WTC11 (cell line): ENCODE measurements at regions not wholly inside any gene's neighbourhood (a gene's known extent, or its start where the extent isn't known, plus 50 kb on each side); places are given as distances from the start of the nearest gene placed in this dataset.

Experiments used
- ATAC-seq: fragments of 200-7000 bp; cut with Tn5 transposase; 2 replicates; pipeline ENCODE4 v1.10.0; 2021; ENCODE audit warnings: mild to moderate bottlenecking, moderate library complexity
- CTCF ChIA-PET: fragments of 300-600 bp; sonication (Branson Sonifier 250); formaldehyde crosslinking; loops from one replicate; lab custom pipeline; 2021; ENCODE audit warnings: antibody characterized with exemption; lab: Charles Lee
- POLR2A ChIA-PET: fragments of 350-600 bp; sonication (Branson Sonifier 250); formaldehyde crosslinking; loops from one replicate; lab custom pipeline; 2021; ENCODE audit warnings: antibody characterized with exemption; lab: Charles Lee
- DNase-seq: peaks from one replicate; pipeline ENCODE4 v3.0.0; 2021; ENCODE audit warnings: low spot score
- H3K27ac Mint-ChIP-seq: 2 replicates; pipeline ENCODE4 v1.8.0; 2021; ENCODE audit warnings: mixed read lengths
- H3K27me3 Mint-ChIP-seq: 2 replicates; pipeline ENCODE4 v1.8.0; 2021; ENCODE audit warnings: low read depth, mild to moderate bottlenecking, moderate library complexity, mixed read lengths
- H3K36me3 Mint-ChIP-seq: 2 replicates; pipeline ENCODE4 v1.8.0; 2021; ENCODE audit warnings: mixed read lengths
- H3K4me1 Mint-ChIP-seq: 2 replicates; pipeline ENCODE4 v1.8.0; 2022; ENCODE audit warnings: mixed read lengths
- H3K4me3 Mint-ChIP-seq: 2 replicates; pipeline ENCODE4 v1.8.0; 2021; ENCODE audit warnings: mild to moderate bottlenecking, moderate library complexity, mixed read lengths
- H3K9me3 Mint-ChIP-seq: 2 replicates; pipeline ENCODE4 v1.8.0; 2021; ENCODE audit warnings: mixed read lengths
- ATF1 ChIP-seq: sonication (generic); formaldehyde crosslinking; IDR thresholded peaks from 2 replicates; pipeline ENCODE4 v1.8.1; 2023; ENCODE audit warnings: mild to moderate bottlenecking, moderate library complexity, missing genetic modification reagents
- ATF2 ChIP-seq: sonication (generic); formaldehyde crosslinking; IDR thresholded peaks from 2 replicates; pipeline ENCODE4 v1.8.1; 2022; ENCODE audit warnings: low read depth, missing genetic modification reagents, borderline replicate concordance
- CTCF ChIP-seq: fragments of 200-600 bp; IDR thresholded peaks from 2 replicates; pipeline ENCODE4 v1.8.0; 2022; ENCODE audit warnings: antibody characterized with exemption
- FOXJ3 ChIP-seq: sonication (generic); formaldehyde crosslinking; IDR thresholded peaks from 2 replicates; pipeline ENCODE4 v1.9.0; 2021; ENCODE audit warnings: missing genetic modification reagents, mild to moderate bottlenecking, borderline replicate concordance
- FOXK1 ChIP-seq: sonication (generic); formaldehyde crosslinking; IDR thresholded peaks from 2 replicates; pipeline ENCODE4 v1.8.0; 2022; ENCODE audit warnings: mild to moderate bottlenecking, moderate library complexity, missing genetic modification reagents
- HMGA2 ChIP-seq: fragments of 250-450 bp; sonication (Bioruptor Pico); IDR thresholded peaks from 2 replicates; pipeline ENCODE4 v1.4.0; 2021; ENCODE audit warnings: mild to moderate bottlenecking, moderate library complexity
- MXD4 ChIP-seq: fragments of 250-450 bp; sonication (Bioruptor Pico); IDR thresholded peaks from 2 replicates; pipeline ENCODE4 v1.8.0; 2021; ENCODE audit warnings: mild to moderate bottlenecking, moderate library complexity, borderline replicate concordance
- MYBL2 ChIP-seq: sonication (generic); formaldehyde crosslinking; IDR thresholded peaks from 2 replicates; pipeline ENCODE4 v1.8.1; 2023; ENCODE audit warnings: mild to moderate bottlenecking, moderate library complexity, missing genetic modification reagents
- NFE2L1 ChIP-seq: sonication (generic); formaldehyde crosslinking; IDR thresholded peaks from 2 replicates; pipeline ENCODE4 v1.8.1; 2023; ENCODE audit warnings: missing genetic modification reagents
- NFYB ChIP-seq: sonication (generic); formaldehyde crosslinking; conservative IDR thresholded peaks from 2 replicates; pipeline ENCODE4 v1.8.0; 2022; ENCODE audit warnings: low read depth, missing genetic modification reagents
- PRDM15 ChIP-seq: sonication (generic); formaldehyde crosslinking; IDR thresholded peaks from 2 replicates; pipeline ENCODE4 v1.8.0; 2022; ENCODE audit warnings: missing genetic modification reagents
- SP1 ChIP-seq: sonication (generic); formaldehyde crosslinking; conservative IDR thresholded peaks from 2 replicates; pipeline ENCODE4 v1.8.1; 2022; ENCODE audit warnings: missing genetic modification reagents
- ZNF219 ChIP-seq: sonication (generic); formaldehyde crosslinking; IDR thresholded peaks from 2 replicates; pipeline ENCODE4 v1.8.0; 2023; ENCODE audit warnings: missing genetic modification reagents, mild to moderate bottlenecking, borderline replicate concordance
- ZNF232 ChIP-seq: sonication (generic); formaldehyde crosslinking; IDR thresholded peaks from 2 replicates; pipeline ENCODE4 v1.8.0; 2022; ENCODE audit warnings: mild to moderate bottlenecking, missing genetic modification reagents
- ZNF512 ChIP-seq: sonication (generic); formaldehyde crosslinking; IDR thresholded peaks from 2 replicates; pipeline ENCODE4 v1.8.1; 2022; ENCODE audit warnings: missing genetic modification reagents, borderline replicate concordance
- TF ChIP-seq, protein P1 (sequence below): fragments of 250-450 bp; sonication (Bioruptor Pico); conservative IDR thresholded peaks from 2 replicates; pipeline ENCODE4 v1.9.0; 2021; ENCODE audit warnings: mild to moderate bottlenecking
- TF ChIP-seq, protein P2 (sequence below): sonication (generic); formaldehyde crosslinking; IDR thresholded peaks from 2 replicates; pipeline ENCODE4 v1.8.0; 2023; ENCODE audit warnings: mild to moderate bottlenecking, missing genetic modification reagents
- TF ChIP-seq, protein P3 (sequence below): sonication (generic); formaldehyde crosslinking; IDR thresholded peaks from 2 replicates; pipeline ENCODE4 v1.8.0; 2023; ENCODE audit warnings: missing genetic modification reagents, mild to moderate bottlenecking, borderline replicate concordance

GRCh38 chr7:38049679-38050078, 128.4 kb upstream of the STARD3NL start:
- DNase-seq (no peak), ATAC-seq (no peak)
- peaks cover 6% of the 10 kb centered on the region for H3K4me1 Mint-ChIP-seq
- no peak overlapping the region for H3K4me3 Mint-ChIP-seq
- CTCF ChIA-PET = interaction anchor here (1.5 kb wide), 1 partner anchor 21 kb away, joined by 4 read pairs; no protein-coding TSS in a partner anchor
- H3K9me3 Mint-ChIP-seq = peaks cover 36% of the 10 kb centered on the region
- H3K27ac Mint-ChIP-seq = no peak overlapping the region
- POLR2A ChIA-PET = no interaction called here
- peaks cover 23% of the 10 kb centered on the region for H3K36me3 Mint-ChIP-seq
- TF ChIP-seq ZNF219 = no peak
- TF ChIP-seq SP1 (CRISPR knock-in tag) = no peak
- TF ChIP-seq HMGA2 = no peak
- TF ChIP-seq ZNF512 (CRISPR knock-in tag) = no peak
- TF ChIP-seq PRDM15 = no peak
- TF ChIP-seq NFE2L1 (CRISPR knock-in tag) = no peak
- TF ChIP-seq FOXJ3 (CRISPR knock-in tag) = no peak
- TF ChIP-seq ATF2 = no peak
- TF ChIP-seq, protein P1, sequence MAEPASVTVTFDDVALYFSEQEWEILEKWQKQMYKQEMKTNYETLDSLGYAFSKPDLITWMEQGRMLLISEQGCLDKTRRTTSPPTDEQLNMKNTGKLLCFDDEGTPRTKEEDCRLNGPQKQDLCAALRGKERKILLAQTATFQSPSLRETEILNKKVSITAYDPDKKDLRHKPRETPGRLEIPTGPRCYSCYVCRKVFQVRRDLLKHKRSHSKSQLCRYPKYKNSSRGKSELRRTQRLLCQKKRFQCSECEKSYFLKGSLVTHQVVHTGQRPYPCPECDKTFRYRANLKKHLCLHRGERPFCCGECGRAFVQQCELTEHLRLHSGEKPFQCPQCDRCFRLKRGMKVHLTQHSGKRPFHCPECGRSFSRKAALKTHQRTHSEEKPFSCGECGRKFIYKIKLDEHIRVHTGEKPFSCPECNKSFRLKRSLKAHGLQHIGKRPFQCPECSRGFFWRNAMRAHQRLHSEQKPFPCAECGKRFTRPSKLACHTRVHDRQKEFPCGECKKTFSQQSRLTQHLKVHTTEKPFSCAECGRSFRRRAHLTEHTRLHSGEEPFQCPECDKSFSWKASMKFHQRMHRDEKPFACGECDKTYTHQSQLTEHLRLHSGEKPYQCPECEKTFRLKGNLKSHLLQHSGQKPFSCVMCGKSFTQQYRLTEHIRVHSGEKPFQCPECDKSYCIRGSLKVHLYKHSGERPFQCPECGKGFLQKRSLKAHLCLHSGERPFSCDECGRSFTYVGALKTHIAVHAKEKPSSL (CRISPR knock-in tag) = no peak
- TF ChIP-seq ATF1 (CRISPR knock-in tag) = no peak
- TF ChIP-seq NFYB (CRISPR knock-in tag) = no peak
- H3K27me3 Mint-ChIP-seq = no peaks in the 10 kb centered on the region

DNA sequence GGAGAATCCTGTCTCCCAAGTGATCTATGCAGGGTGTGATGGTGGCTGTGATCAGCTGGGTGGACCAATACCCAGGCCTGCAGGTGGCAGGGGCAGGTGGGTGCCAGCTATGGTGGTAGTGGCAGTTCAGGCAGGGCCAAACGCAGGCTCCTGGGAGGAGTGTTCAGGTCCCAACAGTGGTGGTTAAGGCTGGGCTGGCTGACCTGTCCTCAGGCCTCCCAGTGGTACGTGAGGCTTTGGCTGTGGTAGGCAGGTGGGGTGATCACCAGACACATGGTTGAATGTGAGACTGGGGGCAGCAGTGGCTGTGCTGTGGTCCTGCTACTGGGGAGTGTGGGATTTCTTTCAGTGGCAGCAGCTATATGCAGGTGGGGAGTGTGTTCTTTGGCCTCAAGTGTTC, 126.7 kb upstream of the STARD3NL start:
- ChIA-PET CTCF (no interaction called here), POLR2A (no interaction called here)
- TF ChIP-seq ZNF232 (CRISPR knock-in tag) (no peak), NFE2L1 (CRISPR knock-in tag) (no peak), CTCF (no peak), MYBL2 (CRISPR knock-in tag) (no peak), FOXK1 (CRISPR knock-in tag) (no peak), MXD4 (CRISPR knock-in tag) (no peak)
- TF ChIP-seq, protein P2, sequence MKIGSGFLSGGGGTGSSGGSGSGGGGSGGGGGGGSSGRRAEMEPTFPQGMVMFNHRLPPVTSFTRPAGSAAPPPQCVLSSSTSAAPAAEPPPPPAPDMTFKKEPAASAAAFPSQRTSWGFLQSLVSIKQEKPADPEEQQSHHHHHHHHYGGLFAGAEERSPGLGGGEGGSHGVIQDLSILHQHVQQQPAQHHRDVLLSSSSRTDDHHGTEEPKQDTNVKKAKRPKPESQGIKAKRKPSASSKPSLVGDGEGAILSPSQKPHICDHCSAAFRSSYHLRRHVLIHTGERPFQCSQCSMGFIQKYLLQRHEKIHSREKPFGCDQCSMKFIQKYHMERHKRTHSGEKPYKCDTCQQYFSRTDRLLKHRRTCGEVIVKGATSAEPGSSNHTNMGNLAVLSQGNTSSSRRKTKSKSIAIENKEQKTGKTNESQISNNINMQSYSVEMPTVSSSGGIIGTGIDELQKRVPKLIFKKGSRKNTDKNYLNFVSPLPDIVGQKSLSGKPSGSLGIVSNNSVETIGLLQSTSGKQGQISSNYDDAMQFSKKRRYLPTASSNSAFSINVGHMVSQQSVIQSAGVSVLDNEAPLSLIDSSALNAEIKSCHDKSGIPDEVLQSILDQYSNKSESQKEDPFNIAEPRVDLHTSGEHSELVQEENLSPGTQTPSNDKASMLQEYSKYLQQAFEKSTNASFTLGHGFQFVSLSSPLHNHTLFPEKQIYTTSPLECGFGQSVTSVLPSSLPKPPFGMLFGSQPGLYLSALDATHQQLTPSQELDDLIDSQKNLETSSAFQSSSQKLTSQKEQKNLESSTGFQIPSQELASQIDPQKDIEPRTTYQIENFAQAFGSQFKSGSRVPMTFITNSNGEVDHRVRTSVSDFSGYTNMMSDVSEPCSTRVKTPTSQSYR = no peak
- TF ChIP-seq, protein P3, sequence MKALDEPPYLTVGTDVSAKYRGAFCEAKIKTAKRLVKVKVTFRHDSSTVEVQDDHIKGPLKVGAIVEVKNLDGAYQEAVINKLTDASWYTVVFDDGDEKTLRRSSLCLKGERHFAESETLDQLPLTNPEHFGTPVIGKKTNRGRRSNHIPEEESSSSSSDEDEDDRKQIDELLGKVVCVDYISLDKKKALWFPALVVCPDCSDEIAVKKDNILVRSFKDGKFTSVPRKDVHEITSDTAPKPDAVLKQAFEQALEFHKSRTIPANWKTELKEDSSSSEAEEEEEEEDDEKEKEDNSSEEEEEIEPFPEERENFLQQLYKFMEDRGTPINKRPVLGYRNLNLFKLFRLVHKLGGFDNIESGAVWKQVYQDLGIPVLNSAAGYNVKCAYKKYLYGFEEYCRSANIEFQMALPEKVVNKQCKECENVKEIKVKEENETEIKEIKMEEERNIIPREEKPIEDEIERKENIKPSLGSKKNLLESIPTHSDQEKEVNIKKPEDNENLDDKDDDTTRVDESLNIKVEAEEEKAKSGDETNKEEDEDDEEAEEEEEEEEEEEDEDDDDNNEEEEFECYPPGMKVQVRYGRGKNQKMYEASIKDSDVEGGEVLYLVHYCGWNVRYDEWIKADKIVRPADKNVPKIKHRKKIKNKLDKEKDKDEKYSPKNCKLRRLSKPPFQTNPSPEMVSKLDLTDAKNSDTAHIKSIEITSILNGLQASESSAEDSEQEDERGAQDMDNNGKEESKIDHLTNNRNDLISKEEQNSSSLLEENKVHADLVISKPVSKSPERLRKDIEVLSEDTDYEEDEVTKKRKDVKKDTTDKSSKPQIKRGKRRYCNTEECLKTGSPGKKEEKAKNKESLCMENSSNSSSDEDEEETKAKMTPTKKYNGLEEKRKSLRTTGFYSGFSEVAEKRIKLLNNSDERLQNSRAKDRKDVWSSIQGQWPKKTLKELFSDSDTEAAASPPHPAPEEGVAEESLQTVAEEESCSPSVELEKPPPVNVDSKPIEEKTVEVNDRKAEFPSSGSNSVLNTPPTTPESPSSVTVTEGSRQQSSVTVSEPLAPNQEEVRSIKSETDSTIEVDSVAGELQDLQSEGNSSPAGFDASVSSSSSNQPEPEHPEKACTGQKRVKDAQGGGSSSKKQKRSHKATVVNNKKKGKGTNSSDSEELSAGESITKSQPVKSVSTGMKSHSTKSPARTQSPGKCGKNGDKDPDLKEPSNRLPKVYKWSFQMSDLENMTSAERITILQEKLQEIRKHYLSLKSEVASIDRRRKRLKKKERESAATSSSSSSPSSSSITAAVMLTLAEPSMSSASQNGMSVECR (CRISPR knock-in tag) = no peak

More for the DNA sequence above, 126.7 kb upstream of the STARD3NL start:
- no peak for ATAC-seq
- DNase-seq = no peak
- H3K4me3 Mint-ChIP-seq = no peak overlapping the region
- H3K9me3 Mint-ChIP-seq = peaks cover 36% of the 10 kb centered on the region
- H3K27me3 Mint-ChIP-seq = no peaks in the 10 kb centered on the region
- peaks cover 9% of the 10 kb centered on the region for H3K4me1 Mint-ChIP-seq
- peaks cover 23% of the 10 kb centered on the region for H3K36me3 Mint-ChIP-seq
- no peak overlapping the region for H3K27ac Mint-ChIP-seq
